HG02981 (cell line): ENCODE measurements at regions not wholly inside any gene's neighbourhood (a gene's known extent, or its start where the extent isn't known, plus 50 kb on each side); places are given as distances from the start of the nearest gene placed in this dataset.

Experiments
- ATAC-seq: cut with Tn5 transposase; IDR thresholded peaks from one replicate; pipeline ENCODE4 v1.9.1; 2021; ENCODE audit warnings: mild to moderate bottlenecking, moderate library complexity; ENCODE audit not compliant: unreplicated experiment

DNA sequence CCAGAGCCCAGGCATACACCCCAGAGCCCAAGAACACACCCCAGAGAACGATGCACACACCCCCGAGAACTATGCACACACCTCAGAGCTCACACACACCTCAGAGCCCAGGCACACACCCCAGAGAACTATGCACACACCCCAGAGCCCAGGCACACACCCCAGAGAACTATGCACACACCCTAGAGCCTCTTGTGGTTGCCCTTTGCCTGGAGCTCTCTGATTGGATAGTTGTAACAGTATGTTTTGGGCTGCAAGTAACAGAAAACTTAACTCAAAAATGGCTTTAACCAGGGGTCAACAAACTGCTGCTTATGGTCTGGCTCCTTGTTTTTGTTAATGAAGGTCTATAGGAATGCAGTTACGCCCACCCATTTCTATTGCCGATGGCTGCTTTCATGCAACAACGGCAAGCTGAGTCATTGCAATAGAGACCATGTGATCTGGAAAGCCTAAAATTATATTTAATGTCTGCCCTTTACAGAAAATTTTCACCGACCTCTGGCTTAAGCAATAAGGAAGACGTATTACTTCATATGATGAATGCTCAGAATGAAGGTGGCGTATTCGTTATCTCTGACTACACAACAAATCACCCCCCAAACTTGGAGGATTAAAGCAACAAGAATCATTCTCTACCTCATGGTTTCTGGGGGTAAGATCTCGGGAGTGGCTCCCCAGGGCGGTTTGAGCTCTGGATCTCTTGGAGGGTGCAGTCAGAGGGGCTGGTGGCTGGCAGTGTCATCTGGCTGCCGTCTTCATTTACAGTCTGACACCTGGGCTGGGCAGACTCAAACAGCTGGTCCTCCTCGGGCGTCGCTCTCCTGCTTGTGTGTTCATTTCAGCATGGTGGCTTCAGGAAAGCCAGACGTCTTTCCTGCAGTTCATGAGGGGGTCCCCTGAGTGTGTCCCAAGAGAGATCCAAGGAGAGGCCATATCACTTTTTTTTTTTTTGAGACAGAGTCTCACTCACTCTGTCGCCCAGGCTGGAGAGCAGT lies 66.3 kb upstream of the NCOR2 start:
- ATAC-seq: no peak

DNA sequence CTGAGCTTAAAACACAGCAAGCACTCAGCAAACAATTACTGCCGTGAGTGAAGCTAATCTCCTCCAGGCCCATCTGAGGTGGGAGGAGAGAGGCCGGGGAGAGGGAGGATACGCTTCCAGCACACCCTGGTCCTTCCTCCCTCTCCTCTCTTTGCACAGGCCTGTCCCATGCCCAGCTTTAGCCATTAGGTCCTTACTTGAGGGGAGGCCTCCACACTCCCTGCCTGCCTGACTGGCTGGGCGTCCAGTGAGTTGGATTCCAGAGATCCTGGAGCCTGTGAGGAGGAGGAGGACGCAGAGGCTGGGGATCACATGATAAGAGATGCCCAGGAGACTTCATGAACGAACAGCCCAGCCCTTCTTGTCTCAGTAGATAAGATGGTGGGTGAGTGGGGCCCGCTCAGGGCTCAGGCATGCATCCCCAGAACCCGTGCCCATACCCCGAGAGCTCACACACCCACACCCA lies 65.1 kb upstream of the NCOR2 start:
- ATAC-seq: no peak

- no peak for ATAC-seq
Observed at GRCh38 chr12:124631681-124632256, 64.4 kb upstream of the NCOR2 start.

DNA sequence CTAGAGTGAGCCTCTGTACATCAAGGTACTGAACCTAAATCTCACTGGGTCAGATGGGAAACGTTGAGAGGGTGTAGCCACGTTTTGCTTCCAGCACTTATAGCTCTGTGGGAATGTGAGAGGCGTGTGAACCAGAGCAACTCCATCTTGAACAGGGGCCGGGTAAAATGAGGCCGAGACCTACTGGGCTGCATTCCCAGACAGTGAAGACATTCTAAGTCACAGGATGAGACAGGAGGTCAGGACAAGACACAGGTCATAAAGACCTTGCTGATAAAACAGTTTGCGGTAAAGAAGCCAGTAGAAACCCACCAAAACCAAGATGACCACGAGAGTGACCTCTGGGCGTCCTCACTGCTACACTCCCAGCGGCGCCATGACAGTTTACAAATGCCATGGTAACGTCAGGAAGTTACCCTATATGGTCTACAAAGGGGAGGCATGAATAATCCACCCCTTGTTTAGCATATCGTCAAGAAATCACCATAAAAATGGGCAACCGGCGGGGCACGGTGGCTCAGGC lies 63.4 kb upstream of the NCOR2 start:
- ATAC-seq: no peak

- no peak for ATAC-seq
Observed at GRCh38 chr12:124629789-124630480, 62.5 kb upstream of the NCOR2 start.

- ATAC-seq: no peak
Observed at GRCh38 chr12:124629117-124629516, 61.7 kb upstream of the NCOR2 start.

- ATAC-seq: no peak
Observed at GRCh38 chr12:124627956-124628355, 60.5 kb upstream of the NCOR2 start.

DNA sequence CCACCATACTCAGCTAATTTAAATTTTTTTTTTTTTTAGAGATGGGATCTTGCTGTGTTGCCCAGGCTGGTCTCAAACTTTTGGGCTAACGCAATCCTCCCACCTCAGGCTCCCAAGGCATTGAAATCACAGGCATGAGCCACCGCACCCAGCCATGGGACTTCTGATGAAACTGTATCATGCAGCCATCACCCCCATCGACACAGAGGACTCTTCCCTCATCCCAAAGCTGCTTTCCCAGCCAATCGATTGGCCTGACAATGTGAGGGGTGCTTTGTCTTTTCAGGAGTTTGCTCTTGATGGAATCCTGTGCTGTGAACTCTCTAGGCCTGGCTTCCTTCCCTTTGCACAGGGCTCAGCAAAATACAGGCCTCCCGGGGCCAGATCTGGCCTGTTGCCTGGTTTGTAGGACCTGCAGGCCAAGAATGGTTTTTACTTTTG lies 59.6 kb upstream of the NCOR2 start:
- no peak for ATAC-seq

DNA sequence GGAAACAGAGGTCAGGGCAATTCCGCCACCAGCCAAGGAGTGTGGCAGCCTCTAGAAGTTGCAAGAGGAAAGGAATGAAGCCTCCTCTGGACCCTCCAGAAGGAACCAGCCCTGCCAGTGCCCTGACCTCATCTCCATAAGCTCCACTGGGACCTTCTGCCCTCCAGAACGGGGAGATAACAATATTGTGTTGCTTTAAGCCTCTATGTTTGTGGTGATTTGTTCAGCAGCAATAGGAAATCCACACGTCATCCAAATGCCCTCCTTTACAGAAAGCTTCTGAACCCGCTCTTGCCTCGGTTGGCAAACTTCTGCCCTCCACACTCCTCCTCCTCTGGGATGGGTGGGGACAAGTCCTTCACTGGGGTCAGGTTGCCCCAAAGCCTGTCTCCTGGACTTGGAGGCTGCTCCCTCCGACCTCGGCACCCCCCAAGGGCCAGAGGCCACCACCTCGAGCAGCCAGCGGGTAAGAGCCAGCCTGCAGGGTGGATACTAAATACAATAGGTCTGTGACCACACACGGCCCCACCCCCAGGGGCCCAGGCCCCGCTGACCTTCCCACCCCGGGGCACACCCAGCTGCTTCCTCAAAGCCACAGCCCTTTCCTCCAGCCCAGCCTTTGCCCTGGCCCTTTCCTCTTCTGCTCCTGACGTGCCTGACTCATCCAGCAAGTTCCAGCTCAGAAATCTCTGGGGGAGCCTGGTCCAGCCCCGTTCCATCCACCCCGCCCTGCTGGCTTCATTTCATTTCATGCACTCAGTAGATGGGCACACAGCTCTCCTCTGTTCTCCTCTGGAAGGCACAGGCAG lies 58.7 kb upstream of the NCOR2 start:
- no peak for ATAC-seq

DNA sequence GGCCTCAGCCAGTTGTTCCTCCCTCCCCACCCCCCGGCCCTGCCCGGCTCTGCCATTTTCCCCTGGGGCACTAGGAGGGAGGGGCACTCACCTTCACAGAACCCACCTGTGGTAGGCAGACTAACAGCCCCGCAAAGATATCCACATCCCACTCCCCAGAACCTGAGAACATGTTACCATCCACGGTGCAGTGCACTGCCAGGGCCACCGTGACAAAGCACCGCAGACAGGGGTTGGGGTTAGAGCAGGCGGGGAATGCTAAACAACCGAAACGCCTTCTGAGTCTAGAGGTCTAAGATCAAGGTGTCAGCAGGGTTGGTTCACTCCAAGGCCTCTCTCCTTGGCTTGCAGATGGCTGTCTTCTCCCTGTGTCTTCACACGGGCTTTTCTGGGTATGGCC lies 57.4 kb upstream of the NCOR2 start:
- no peak for ATAC-seq

GRCh38 chr12:124623344-124624035 lies 56.1 kb upstream of the NCOR2 start:
- ATAC-seq: no peak

- ATAC-seq: no peak
Observed at GRCh38 chr12:124622764-124623163, 55.4 kb upstream of the NCOR2 start.

GRCh38 chr12:124622331-124622730 lies 54.9 kb upstream of the NCOR2 start:
- no peak for ATAC-seq

- ATAC-seq: no peak
Observed at GRCh38 chr12:124621296-124621660, 53.9 kb upstream of the NCOR2 start.

DNA sequence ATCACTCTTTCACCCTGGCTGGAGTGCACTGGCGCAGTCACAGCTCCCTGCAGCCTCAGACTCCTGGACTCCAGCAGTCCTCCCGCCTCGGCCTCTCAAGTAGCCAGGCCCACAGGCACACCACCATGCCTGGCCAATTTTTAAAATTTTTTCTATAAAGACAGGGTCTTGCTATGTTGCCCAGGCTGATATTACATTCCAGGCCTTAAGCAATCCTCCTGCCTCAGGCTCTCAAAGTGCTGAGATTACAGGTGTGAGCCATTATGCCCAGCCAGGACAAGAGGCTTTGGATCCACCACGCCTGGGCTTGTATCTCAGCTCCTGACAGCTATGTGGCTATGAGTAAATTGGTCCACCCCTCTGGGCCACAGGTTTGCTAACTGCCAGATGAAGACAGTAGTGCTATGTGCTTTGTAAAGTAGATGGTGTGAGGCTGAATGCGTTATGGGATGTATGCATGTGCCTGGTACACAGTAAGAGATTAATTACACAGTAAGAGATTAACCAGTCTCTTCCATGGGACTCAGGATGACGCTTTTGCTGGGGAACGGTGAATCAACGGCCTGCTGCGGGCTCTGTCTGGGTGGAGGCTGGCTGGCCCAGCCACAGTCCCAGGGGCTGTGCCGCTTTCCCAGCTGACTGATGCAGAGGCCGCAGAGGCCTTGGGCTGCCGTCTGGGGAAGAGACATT lies 53.3 kb upstream of the NCOR2 start:
- ATAC-seq: no peak

- ATAC-seq: no peak
Observed at GRCh38 chr12:124618291-124618902, 51.0 kb upstream of the NCOR2 start.

DNA sequence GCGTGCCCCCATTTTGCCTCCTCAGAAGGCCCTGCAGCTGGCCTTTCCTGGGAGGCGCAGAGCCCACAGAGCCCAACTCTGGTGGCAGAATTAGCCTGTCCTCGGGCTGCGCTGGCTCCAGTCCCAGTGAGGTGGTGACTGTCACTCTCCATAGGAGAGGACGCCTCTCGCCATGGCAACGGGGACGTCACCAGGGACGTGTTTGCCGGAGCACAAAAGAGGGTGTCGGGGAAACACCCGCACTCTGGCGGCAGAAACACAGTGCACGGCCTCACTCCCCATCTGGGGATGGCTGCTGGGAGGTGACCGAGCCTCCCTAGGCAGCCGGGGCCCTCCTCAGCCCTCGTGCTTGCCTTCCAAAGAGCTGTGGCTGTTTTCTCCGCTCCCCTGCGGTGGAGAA lies 50.2 kb upstream of the NCOR2 start:
- no peak for ATAC-seq
